NCI-H226 (cell line): ENCODE measurements at regions not wholly inside any gene's neighbourhood (a gene's known extent, or its start where the extent isn't known, plus 50 kb on each side); places are given as distances from the start of the nearest gene placed in this dataset.

Source experiments
- DNase-seq: peaks from one replicate; pipeline ENCODE4 v3.0.0-alpha.2; 2015

GRCh38 chr5:166977911-166978422, 1313.5 kb upstream of the WWC1 start:
- DNase-seq, result no peak

- no peak for DNase-seq
Observed at GRCh38 chr5:166979307-166979895, 1312.0 kb upstream of the WWC1 start.

- DNase-seq, result no peak
Observed at GRCh38 chr5:166980666-166981065, 1310.8 kb upstream of the WWC1 start.

- DNase-seq, result no peak
Observed at GRCh38 chr5:166982226-166982625, 1309.2 kb upstream of the WWC1 start.

GRCh38 chr5:166991601-166992000, 1299.8 kb upstream of the WWC1 start:
- no peak for DNase-seq

GRCh38 chr5:166992108-166992507, 1299.3 kb upstream of the WWC1 start:
- DNase-seq, result no peak

- no peak for DNase-seq
Observed at GRCh38 chr5:166992874-166993722, 1298.3 kb upstream of the WWC1 start.

GRCh38 chr5:166994226-166994625, 1297.2 kb upstream of the WWC1 start:
- DNase-seq, result no peak

GRCh38 chr5:167001246-167001645, 1290.2 kb upstream of the WWC1 start:
- no peak for DNase-seq

GRCh38 chr5:167008705-167009104, 1282.7 kb upstream of the WWC1 start:
- no peak for DNase-seq

- DNase-seq, result no peak
Observed at GRCh38 chr5:167011196-167011595, 1280.2 kb upstream of the WWC1 start.

GRCh38 chr5:167012123-167013034, 1279.1 kb upstream of the WWC1 start:
- DNase-seq, result peak; percentile 61

GRCh38 chr5:167014401-167015056, 1276.9 kb upstream of the WWC1 start:
- no peak for DNase-seq

GRCh38 chr5:167020418-167020817, 1271.0 kb upstream of the WWC1 start:
- no peak for DNase-seq

- no peak for DNase-seq
Observed at GRCh38 chr5:167029488-167029887, 1262.0 kb upstream of the WWC1 start.

- DNase-seq, result no peak
Observed at GRCh38 chr5:167030500-167031120, 1260.8 kb upstream of the WWC1 start.

- DNase-seq, result no peak
Observed at GRCh38 chr5:167036585-167036984, 1254.9 kb upstream of the WWC1 start.

- DNase-seq, result peak; percentile 49
Observed at GRCh38 chr5:167049043-167049663, 1242.3 kb upstream of the WWC1 start.

GRCh38 chr5:167049771-167050567, 1241.5 kb upstream of the WWC1 start:
- no peak for DNase-seq

- no peak for DNase-seq
Observed at GRCh38 chr5:167050568-167051401, 1240.7 kb upstream of the WWC1 start.
